Transverse colon (tissue), 4 donors: ENCODE measurements at regions not wholly inside any gene's neighbourhood (a gene's known extent, or its start where the extent isn't known, plus 50 kb on each side); places are given as distances from the start of the nearest gene placed in this dataset.
A peak's percentile ranks its signal among the peaks of the same experiment; 100 is the strongest.

Source experiments
- DNase-seq: peaks from one replicate; pipeline ENCODE4 v3.0.0-alpha.2; 2019
- H3K27ac ChIP-seq, 4 donors: fragments of 200-600 bp; sonication (generic); 2 replicates each; pipeline ENCODE4 v1.5.1; 2016 to 2018; ENCODE audit warnings: inconsistent platforms in 4 of 4
- H3K27me3 ChIP-seq: fragments of 200-600 bp; sonication (generic); 2 replicates; pipeline ENCODE4 v1.5.1; 2017; ENCODE audit warnings: inconsistent platforms
- H3K36me3 ChIP-seq, 4 donors: fragments of 200-600 bp; sonication (generic); 2 replicates each; pipeline ENCODE4 v1.5.1; 2017 to 2019; ENCODE audit warnings: inconsistent platforms in 4 of 4
- H3K4me1 ChIP-seq, 4 donors: fragments of 200-600 bp; sonication (generic); 2 replicates each; pipeline ENCODE4 v1.5.1; 2017 to 2020; ENCODE audit warnings: inconsistent platforms in 4 of 4
- H3K4me3 ChIP-seq, 4 donors: fragments of 200-600 bp; sonication (generic); 1 replicate in 1 of 4; 2 replicates in 3 of 4; pipeline versions ENCODE4 v1.5.1 to v1.6.1; 2017 to 2019; ENCODE audit warnings: inconsistent platforms in 4 of 4
- H3K9me3 ChIP-seq, 2 donors: fragments of 200-600 bp; sonication (generic); 2 replicates each; pipeline ENCODE4 v1.5.1; 2017 to 2019; ENCODE audit warnings: inconsistent platforms in 2 of 2
- CTCF ChIP-seq, 5 experiments: fragments of 200-600 bp in 3 of 5; fragments of 450-650 bp in 2 of 5; sonication (generic) in 3 of 5; IDR thresholded peaks; 1 replicate in 2 of 5; 2 replicates in 3 of 5; pipeline ENCODE4 v1.5.1; 2016 to 2017; ENCODE audit warnings: antibody characterized with exemption in 5 of 5, inconsistent platforms in 3 of 5, mild to moderate bottlenecking in 2 of 5, moderate library complexity in 1 of 5
- EP300 ChIP-seq: sonication (generic); formaldehyde crosslinking; IDR thresholded peaks from one replicate; pipeline ENCODE4 v1.6.1; 2017; ENCODE audit warnings: antibody characterized with exemption, low read depth
- POLR2A ChIP-seq: fragments of 450-650 bp; IDR thresholded peaks from one replicate; pipeline ENCODE4 v1.6.1; 2016; ENCODE audit warnings: antibody characterized with exemption, mild to moderate bottlenecking, moderate library complexity
- POLR2AphosphoS5 ChIP-seq, 3 donors: sonication (generic); formaldehyde crosslinking; IDR thresholded peaks; one replicate each; pipeline ENCODE4 v1.6.1; 2016; ENCODE audit warnings: antibody characterized with exemption in 3 of 3
- WGBS, 2 donors: methylation state at CpG; one replicate each; pipeline ENCODE4 v1.1.5; 2018; ENCODE audit warnings: low coverage in 1 of 2; 5-methylcytosine and 5-hydroxymethylcytosine counted together
- in situ Hi-C, 4 donors: fragments of 200-750 bp; cut with MboI; loops; one replicate each; pipeline versions ENCODE4 v1.15.0 to v1.15.1; 2017; ENCODE audit warnings: low sequenced_read_pairs in 3 of 4, low pct_ligation_motif_present in 1 of 4, low pct_unique_long_range_greater_than_20kb in 1 of 4
- intact Hi-C: fragments of 100-400 bp; cut with DNase I; formaldehyde crosslinking; loops from one replicate; pipeline ENCODE4 v1.15.1; 2023; ENCODE audit warnings: low total_unique reads

GRCh38 chr7:25494896-25495295, 266.6 kb upstream of the NPVF start:
- Histone ChIP-seq H3K27me3 (no peaks in the 10 kb centered on the region), H3K27ac (peak overlapping the region in 2 of 4 donors; percentile 40 to 42), H3K36me3 (no peaks in the 10 kb centered on the region), H3K9me3 (no peaks in the 10 kb centered on the region), H3K4me3 (no peak overlapping the region), H3K4me1 (peaks cover 0 to 20% (median 0%) of the 10 kb centered on the region in 4 donors)
- in situ Hi-C loops, result no loop called here
- intact Hi-C loops, result loop anchor here (5.0 kb wide), 1 partner anchor 1942 kb away; no protein-coding TSS in a partner anchor
- DNase-seq, result no peak
- TF ChIP-seq POLR2AphosphoS5 (IDR thresholded peaks at IDR 0.05) (no peak), CTCF (IDR thresholded peaks at IDR 0.05) (no peak), POLR2A (no peak), EP300 (no peak)
- 95 to 100% methylated on average over 2 of the region's 2 CpGs for WGBS, 2 donors

- in situ Hi-C loops, result no loop called here
- intact Hi-C loops, result no loop called here
Measured at GRCh38 chr7:25495342-25496250, 267.3 kb upstream of the NPVF start.

GRCh38 chr7:25496476-25497368, 268.4 kb upstream of the NPVF start:
- peaks cover 0 to 20% (median 0%) of the 10 kb centered on the region in 4 donors for H3K4me1 ChIP-seq
- WGBS, 2 donors, result 81 to 89% methylated on average over 9 to 11 of the region's 11 CpGs
- H3K9me3 ChIP-seq, result no peaks in the 10 kb centered on the region
- TF ChIP-seq POLR2A, result no peak
- TF ChIP-seq EP300, result no peak
- no peaks in the 10 kb centered on the region for H3K27me3 ChIP-seq
- H3K4me3 ChIP-seq, result peak overlapping the region in 1 of 4 donors; percentile 5
- intact Hi-C loops (no loop called here), in situ Hi-C loops (no loop called here)
- no peak for DNase-seq
- no peaks in the 10 kb centered on the region for H3K36me3 ChIP-seq
- peak overlapping the region in 2 of 4 donors; percentile 39 to 40 for H3K27ac ChIP-seq

More at GRCh38 chr7:25495342-25496250, 267.3 kb upstream of the NPVF start:
- DNase-seq, result no peak
- Histone ChIP-seq H3K4me3 (no peak overlapping the region), H3K4me1 (peaks cover 0 to 20% (median 0%) of the 10 kb centered on the region in 4 donors), H3K9me3 (no peaks in the 10 kb centered on the region), H3K27me3 (no peaks in the 10 kb centered on the region), H3K36me3 (no peaks in the 10 kb centered on the region), H3K27ac (peak overlapping the region in 2 of 4 donors; percentile 40 to 42)
- TF ChIP-seq POLR2A (no peak), CTCF (IDR thresholded peaks at IDR 0.05) (no peak), EP300 (no peak), POLR2AphosphoS5 (IDR thresholded peaks at IDR 0.05) (no peak)
- whole genome bisulfite sequencing, 2 donors, result 59 to 71% methylated on average over 3 to 11 of the region's 11 CpGs

- DNase-seq, result no peak
- 72 to 74% methylated on average over 4 of the region's 4 CpGs for WGBS, 2 donors
- H3K9me3 ChIP-seq, result no peaks in the 10 kb centered on the region
- H3K4me1 ChIP-seq, result peaks cover 0 to 16% (median 0%) of the 10 kb centered on the region in 4 donors
- in situ Hi-C loops, result no loop called here
- no peaks in the 10 kb centered on the region for H3K36me3 ChIP-seq
- no peak overlapping the region for H3K27ac ChIP-seq
- TF ChIP-seq EP300, result no peak
- intact Hi-C loops, result no loop called here
- no peak overlapping the region for H3K4me3 ChIP-seq
- no peaks in the 10 kb centered on the region for H3K27me3 ChIP-seq
Measured at GRCh38 chr7:25500393-25500921, 272.2 kb upstream of the NPVF start.
